CD8-positive, alpha-beta memory T cell (primary cell): ENCODE measurements at regions not wholly inside any gene's neighbourhood (a gene's known extent, or its start where the extent isn't known, plus 50 kb on each side); places are given as distances from the start of the nearest gene placed in this dataset.

ENCODE experiments used
- CTCF ChIA-PET: fragments of 350-600 bp; sonication (Branson Sonifier 250); formaldehyde crosslinking; loops from one replicate; lab custom pipeline; 2021; ENCODE audit warnings: antibody characterized with exemption; lab: Charles Lee
- POLR2A ChIA-PET: fragments of 350-600 bp; sonication (Branson Sonifier 250); formaldehyde crosslinking; loops from one replicate; lab custom pipeline; 2021; ENCODE audit warnings: antibody characterized with exemption; lab: Charles Lee
- DNase-seq, 5 donors: peaks; one replicate each; pipeline versions ENCODE4 v3.0.0 to v3.0.0-alpha.2; 2020 to 2022; ENCODE audit warnings: mixed read lengths in 1 of 5
- H3K27ac ChIP-seq: one replicate; pipeline ENCODE4 v1.7.0; 2013; ENCODE audit warnings: low read depth, mild to moderate bottlenecking, low read length, moderate library complexity
- H3K27me3 ChIP-seq: 2 replicates; pipeline ENCODE4 v1.7.0; 2013; ENCODE audit warnings: low read length, mild to moderate bottlenecking; ENCODE audit not compliant: insufficient read depth, poor library complexity, severe bottlenecking
- H3K36me3 ChIP-seq: 2 replicates; pipeline ENCODE4 v1.7.0; 2013; ENCODE audit warnings: mild to moderate bottlenecking, low read length, moderate library complexity; ENCODE audit not compliant: insufficient read depth
- H3K4me1 ChIP-seq: 2 replicates; pipeline ENCODE4 v1.7.0; 2013; ENCODE audit warnings: mild to moderate bottlenecking, low read length, moderate library complexity; ENCODE audit not compliant: insufficient read depth
- H3K4me3 ChIP-seq: 2 replicates; pipeline ENCODE4 v1.7.0; 2013; ENCODE audit warnings: mild to moderate bottlenecking, low read length
- H3K9me3 ChIP-seq: 2 replicates; pipeline ENCODE4 v1.7.0; 2013; ENCODE audit warnings: mild to moderate bottlenecking, low read length
- H3K27ac Mint-ChIP-seq, 8 donors: one replicate each; pipeline ENCODE4 v1.8.0; 2020 to 2021; ENCODE audit warnings: mixed read lengths in 8 of 8, mild to moderate bottlenecking in 6 of 8, inconsistent platforms in 3 of 8, moderate library complexity in 3 of 8
- H3K27me3 Mint-ChIP-seq, 2 donors: one replicate each; pipeline ENCODE4 v1.8.0; 2020 to 2021; ENCODE audit warnings: mixed read lengths in 2 of 2, mild to moderate bottlenecking in 1 of 2, moderate library complexity in 1 of 2
- H3K36me3 Mint-ChIP-seq, 3 donors: one replicate each; pipeline ENCODE4 v1.8.0; 2020 to 2021; ENCODE audit warnings: mixed read lengths in 3 of 3, inconsistent platforms in 1 of 3, mild to moderate bottlenecking in 1 of 3
- H3K4me1 Mint-ChIP-seq, 3 donors: one replicate each; pipeline ENCODE4 v1.8.0; 2020 to 2021; ENCODE audit warnings: mixed read lengths in 3 of 3, inconsistent platforms in 1 of 3, mild to moderate bottlenecking in 1 of 3
- H3K4me3 Mint-ChIP-seq, 7 donors: one replicate each; pipeline ENCODE4 v1.8.0; 2020 to 2021; ENCODE audit warnings: mixed read lengths in 7 of 7, mild to moderate bottlenecking in 6 of 7, moderate library complexity in 4 of 7, inconsistent platforms in 2 of 7
- H3K9me3 Mint-ChIP-seq, 5 donors: one replicate each; pipeline ENCODE4 v1.8.0; 2020 to 2022; ENCODE audit warnings: mixed read lengths in 5 of 5, mild to moderate bottlenecking in 3 of 5, moderate library complexity in 2 of 5, inconsistent platforms in 1 of 5

GRCh38 chr15:97786741-97787140 is 173.8 kb upstream of the ARRDC4 start:
- no peak overlapping the region for H3K4me3 Mint-ChIP-seq
- Histone ChIP-seq H3K36me3 (no peaks in the 10 kb centered on the region), H3K27me3 (no peaks in the 10 kb centered on the region), H3K4me1 (no peaks in the 10 kb centered on the region), H3K27ac (no peak overlapping the region), H3K9me3 (no peaks in the 10 kb centered on the region), H3K4me3 (no peak overlapping the region)
- H3K4me1 Mint-ChIP-seq: no peaks in the 10 kb centered on the region
- H3K9me3 Mint-ChIP-seq: peaks cover 2 to 5% (median 5%) of the 10 kb centered on the region in 5 donors
- POLR2A ChIA-PET: no interaction called here
- DNase-seq: no peak
- CTCF ChIA-PET: no interaction called here
- H3K27me3 Mint-ChIP-seq: no peaks in the 10 kb centered on the region
- no peak overlapping the region for H3K27ac Mint-ChIP-seq
- no peaks in the 10 kb centered on the region for H3K36me3 Mint-ChIP-seq

DNA sequence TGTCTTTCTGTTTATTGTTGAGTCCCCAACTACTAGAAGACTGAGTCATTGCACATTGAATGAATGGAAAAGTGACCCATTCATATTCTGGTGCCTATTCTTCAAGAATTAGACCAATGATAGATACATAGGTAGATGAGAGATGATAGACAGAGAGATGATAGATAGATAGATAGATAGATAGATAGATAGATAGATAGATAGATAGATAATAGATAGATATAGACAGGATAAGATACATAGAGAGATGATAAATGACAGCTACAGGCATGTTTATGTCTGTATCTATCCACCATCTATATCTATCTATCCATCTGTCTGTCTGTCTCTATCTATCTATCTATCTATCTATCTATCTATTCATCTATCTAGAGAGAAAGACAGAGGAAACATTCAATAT is 170.3 kb upstream of the ARRDC4 start:
- Histone ChIP-seq H3K9me3 (no peaks in the 10 kb centered on the region), H3K27me3 (no peaks in the 10 kb centered on the region), H3K36me3 (no peaks in the 10 kb centered on the region), H3K27ac (no peak overlapping the region), H3K4me3 (no peak overlapping the region), H3K4me1 (no peaks in the 10 kb centered on the region)
- Mint-ChIP-seq H3K9me3 (peaks cover 2 to 14% (median 6%) of the 10 kb centered on the region in 5 donors), H3K4me3 (no peak overlapping the region), H3K27me3 (no peaks in the 10 kb centered on the region), H3K36me3 (no peaks in the 10 kb centered on the region), H3K4me1 (no peaks in the 10 kb centered on the region), H3K27ac (no peak overlapping the region)
- ChIA-PET CTCF (no interaction called here), POLR2A (no interaction called here)
- DNase-seq: no peak

DNA sequence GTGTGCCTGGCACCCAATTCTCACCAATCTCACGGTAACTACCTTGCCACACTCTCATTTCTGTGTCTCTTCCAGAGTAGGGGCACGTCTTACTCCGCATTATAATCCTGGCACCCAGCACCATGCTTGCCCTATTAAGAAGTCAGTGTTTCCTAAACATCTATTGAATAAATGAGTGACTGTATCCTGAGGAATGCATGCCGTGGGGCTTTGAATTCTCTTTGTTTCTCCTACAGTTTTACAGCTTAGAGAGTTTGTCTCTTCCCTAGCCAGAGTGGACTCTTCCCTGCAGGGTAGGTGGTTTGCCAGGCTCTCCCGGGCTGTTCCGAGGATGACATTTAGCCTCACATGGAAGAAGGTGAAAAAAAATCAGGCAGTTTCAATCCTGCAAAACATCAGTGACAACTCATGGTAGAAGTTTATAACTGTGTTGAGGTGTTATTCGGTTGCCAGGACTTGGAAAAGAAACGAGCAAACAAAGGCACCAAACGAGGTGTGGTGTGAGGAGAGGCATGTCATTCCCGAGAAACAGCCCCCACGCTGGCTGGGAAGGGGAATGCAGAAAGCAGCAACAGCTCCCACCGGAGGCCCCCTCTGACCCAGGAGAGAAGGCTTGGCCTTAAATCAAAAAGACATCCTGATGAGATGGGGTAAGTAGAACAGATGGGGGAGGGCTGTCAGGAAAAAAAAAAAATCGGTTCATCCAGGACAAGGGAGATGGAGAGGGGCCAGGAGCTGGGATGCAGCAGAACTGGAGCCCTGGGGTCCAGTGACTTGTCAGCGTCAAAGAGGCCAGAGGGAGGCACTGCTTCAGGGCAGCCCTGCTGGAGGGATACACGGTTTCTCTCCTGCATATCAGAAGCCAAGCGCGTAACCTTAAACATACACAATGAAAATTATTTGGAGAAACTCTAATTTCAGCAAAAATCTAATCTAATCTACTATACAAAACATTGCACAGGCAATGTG is 168.4 kb upstream of the ARRDC4 start:
- ChIA-PET CTCF (no interaction called here), POLR2A (no interaction called here)
- H3K4me1 Mint-ChIP-seq: no peaks in the 10 kb centered on the region
- Histone ChIP-seq H3K4me1 (no peaks in the 10 kb centered on the region), H3K27ac (no peak overlapping the region), H3K27me3 (no peaks in the 10 kb centered on the region), H3K9me3 (no peaks in the 10 kb centered on the region), H3K4me3 (no peak overlapping the region), H3K36me3 (no peaks in the 10 kb centered on the region)
- no peaks in the 10 kb centered on the region for H3K36me3 Mint-ChIP-seq
- H3K27me3 Mint-ChIP-seq: no peaks in the 10 kb centered on the region
- no peak overlapping the region for H3K27ac Mint-ChIP-seq
- no peak overlapping the region for H3K4me3 Mint-ChIP-seq
- H3K9me3 Mint-ChIP-seq: peaks cover 0 to 14% (median 6%) of the 10 kb centered on the region in 5 donors
- no peak for DNase-seq

- H3K4me3 ChIP-seq: no peak overlapping the region
- H3K27ac ChIP-seq: no peak overlapping the region
- no peaks in the 10 kb centered on the region for H3K4me1 ChIP-seq
- H3K9me3 ChIP-seq: no peaks in the 10 kb centered on the region
- H3K9me3 Mint-ChIP-seq: peaks cover 3 to 17% (median 8%) of the 10 kb centered on the region in 5 donors
- H3K36me3 ChIP-seq: no peaks in the 10 kb centered on the region
- ChIA-PET CTCF (no interaction called here), POLR2A (no interaction called here)
- no peaks in the 10 kb centered on the region for H3K4me1 Mint-ChIP-seq
- H3K27ac Mint-ChIP-seq: no peak overlapping the region
- H3K27me3 ChIP-seq: no peaks in the 10 kb centered on the region
- H3K27me3 Mint-ChIP-seq: no peaks in the 10 kb centered on the region
- no peak for DNase-seq
- H3K4me3 Mint-ChIP-seq: no peak overlapping the region
- no peaks in the 10 kb centered on the region for H3K36me3 Mint-ChIP-seq
These were observed 155.6 kb upstream of the ARRDC4 start for GRCh38 chr15:97804950-97805349.

DNA sequence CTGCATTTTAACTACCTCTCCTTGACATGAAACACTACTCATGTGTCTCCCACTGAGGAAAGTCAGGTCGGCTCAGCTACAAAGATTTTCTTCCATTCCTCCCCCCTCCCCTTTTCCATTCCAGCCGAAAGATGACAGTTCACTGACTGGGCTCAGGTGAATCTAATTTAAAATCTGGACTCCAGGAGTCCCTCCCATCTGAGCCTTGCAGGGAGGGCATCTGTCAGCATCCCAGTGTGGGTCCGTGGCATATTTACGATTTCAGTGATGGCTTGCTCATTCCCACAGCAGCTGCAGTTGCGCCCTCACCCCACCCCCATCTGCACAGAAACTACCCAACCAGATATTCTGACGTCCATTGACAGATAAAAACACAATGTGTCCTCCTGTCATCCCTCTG is 153.7 kb upstream of the ARRDC4 start:
- Mint-ChIP-seq H3K36me3 (no peaks in the 10 kb centered on the region), H3K27me3 (no peaks in the 10 kb centered on the region), H3K27ac (no peak overlapping the region), H3K4me3 (no peak overlapping the region), H3K4me1 (no peaks in the 10 kb centered on the region), H3K9me3 (peaks cover 3 to 17% (median 8%) of the 10 kb centered on the region in 5 donors)
- Histone ChIP-seq H3K4me1 (no peaks in the 10 kb centered on the region), H3K27ac (no peak overlapping the region), H3K4me3 (no peak overlapping the region), H3K27me3 (no peaks in the 10 kb centered on the region), H3K9me3 (no peaks in the 10 kb centered on the region), H3K36me3 (no peaks in the 10 kb centered on the region)
- ChIA-PET CTCF (no interaction called here), POLR2A (no interaction called here)
- DNase-seq: no peak

GRCh38 chr15:97815835-97816234 is 144.7 kb upstream of the ARRDC4 start:
- no peaks in the 10 kb centered on the region for H3K9me3 ChIP-seq
- no peaks in the 10 kb centered on the region for H3K36me3 ChIP-seq
- H3K4me1 ChIP-seq: no peaks in the 10 kb centered on the region
- H3K4me3 ChIP-seq: no peak overlapping the region
- no peak overlapping the region for H3K27ac Mint-ChIP-seq
- no peak for DNase-seq
- H3K27ac ChIP-seq: no peak overlapping the region
- ChIA-PET POLR2A (no interaction called here), CTCF (no interaction called here)
- H3K36me3 Mint-ChIP-seq: no peaks in the 10 kb centered on the region
- peaks cover 0 to 16% (median 7%) of the 10 kb centered on the region in 5 donors for H3K9me3 Mint-ChIP-seq
- no peak overlapping the region for H3K4me3 Mint-ChIP-seq
- no peaks in the 10 kb centered on the region for H3K27me3 ChIP-seq
- no peaks in the 10 kb centered on the region for H3K4me1 Mint-ChIP-seq
- H3K27me3 Mint-ChIP-seq: no peaks in the 10 kb centered on the region

DNA sequence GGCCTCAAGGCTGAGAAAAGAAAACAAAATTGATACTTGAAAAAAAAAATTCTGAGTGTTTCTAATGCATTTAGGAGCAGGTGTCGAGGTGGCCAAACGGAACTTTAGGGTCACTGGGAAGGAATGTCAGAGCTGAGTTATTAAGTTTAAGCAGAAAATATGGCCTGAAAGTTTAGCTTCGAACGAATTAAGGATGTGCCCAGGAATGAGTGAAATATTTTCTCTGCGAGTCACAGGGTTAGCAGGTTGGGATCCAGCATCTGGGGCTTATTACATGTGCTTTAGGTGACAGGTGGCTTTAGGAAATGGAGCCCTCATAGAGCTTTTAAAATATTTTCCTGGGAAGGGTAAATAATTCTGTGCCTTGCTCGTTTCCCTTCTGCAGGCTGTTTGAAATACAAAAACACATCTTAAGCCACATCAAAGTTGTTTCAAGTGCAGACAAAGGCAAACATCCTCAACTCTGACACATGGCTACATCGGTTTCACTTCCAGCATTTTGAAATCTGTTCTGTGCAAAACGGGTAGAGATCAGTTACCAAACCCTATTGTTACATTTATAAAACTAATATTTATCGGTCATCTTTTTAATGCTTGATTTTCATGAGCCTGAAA is 143.1 kb upstream of the ARRDC4 start:
- Histone ChIP-seq H3K4me3 (no peak overlapping the region), H3K27me3 (no peaks in the 10 kb centered on the region), H3K4me1 (no peaks in the 10 kb centered on the region), H3K9me3 (no peaks in the 10 kb centered on the region), H3K27ac (no peak overlapping the region), H3K36me3 (no peaks in the 10 kb centered on the region)
- Mint-ChIP-seq H3K4me1 (no peaks in the 10 kb centered on the region), H3K4me3 (no peak overlapping the region), H3K36me3 (no peaks in the 10 kb centered on the region), H3K9me3 (peaks cover 0 to 16% (median 6%) of the 10 kb centered on the region in 5 donors), H3K27me3 (no peaks in the 10 kb centered on the region), H3K27ac (peak overlapping the region in 1 of 8 donors; percentile 32)
- POLR2A ChIA-PET: no interaction called here
- DNase-seq: no peak
- CTCF ChIA-PET: no interaction called here

GRCh38 chr15:97836003-97836402 is 124.5 kb upstream of the ARRDC4 start:
- Mint-ChIP-seq H3K4me3 (no peak overlapping the region), H3K4me1 (no peaks in the 10 kb centered on the region), H3K27ac (no peak overlapping the region), H3K36me3 (no peaks in the 10 kb centered on the region), H3K27me3 (peaks cover 0 to 3% of the 10 kb centered on the region in 2 donors), H3K9me3 (peaks cover 4 to 13% (median 8%) of the 10 kb centered on the region in 5 donors)
- POLR2A ChIA-PET: no interaction called here
- Histone ChIP-seq H3K4me1 (no peaks in the 10 kb centered on the region), H3K27ac (no peak overlapping the region), H3K4me3 (no peak overlapping the region), H3K27me3 (no peaks in the 10 kb centered on the region), H3K9me3 (no peaks in the 10 kb centered on the region), H3K36me3 (no peaks in the 10 kb centered on the region)
- DNase-seq: no peak
- CTCF ChIA-PET: no interaction called here
